Neural cell (in vitro differentiated cells): ENCODE measurements at regions not wholly inside any gene's neighbourhood (a gene's known extent, or its start where the extent isn't known, plus 50 kb on each side); places are given as distances from the start of the nearest gene placed in this dataset.

Source experiments
- EP300 ChIP-seq: fragments of 450-650 bp; conservative IDR thresholded peaks from 2 replicates; pipeline ENCODE4 v1.6.1; 2014; ENCODE audit warnings: antibody characterized with exemption, mild to moderate bottlenecking, moderate library complexity; ENCODE audit not compliant: poor library complexity, severe bottlenecking
- EZH2 ChIP-seq: fragments of 200-600, 300-800 bp; shearing (Covaris generic), sonication (generic); IDR thresholded peaks from 2 replicates; pipeline ENCODE4 v1.6.1; 2014; ENCODE audit warnings: antibody characterized with exemption, low read length, borderline replicate concordance, mild to moderate bottlenecking; ENCODE audit not compliant: insufficient read depth, poor library complexity, severe bottlenecking
- TAF1 ChIP-seq: IDR thresholded peaks from 2 replicates; pipeline ENCODE4 v1.6.1; 2012; ENCODE audit warnings: low read depth
- TF ChIP-seq, protein P1 (sequence below): fragments of 450-650 bp; IDR thresholded peaks from 2 replicates; pipeline ENCODE4 v1.5.1; 2014; ENCODE audit warnings: antibody characterized with exemption, mild to moderate bottlenecking, moderate library complexity; ENCODE audit not compliant: poor library complexity, severe bottlenecking

DNA sequence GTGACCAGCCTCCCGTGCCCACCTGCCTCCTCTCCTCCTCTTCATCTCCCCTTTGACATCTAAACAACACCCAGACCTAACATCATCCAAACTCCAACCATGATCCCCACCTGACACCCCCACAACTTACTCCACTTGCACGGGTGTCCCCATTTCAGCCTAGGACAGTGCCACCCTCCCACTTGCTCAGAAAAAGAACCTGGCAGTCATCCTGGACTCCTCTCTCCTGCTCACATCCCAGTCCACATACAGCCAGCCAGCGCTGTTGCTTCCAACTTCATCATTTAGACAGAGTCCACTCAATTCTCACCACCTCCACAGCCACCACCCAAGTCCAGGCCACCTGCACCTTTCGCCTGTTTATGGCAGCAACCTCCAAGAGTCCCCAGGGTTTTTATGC is 485.7 kb downstream of the MN1 start:
- TF ChIP-seq, protein P1, sequence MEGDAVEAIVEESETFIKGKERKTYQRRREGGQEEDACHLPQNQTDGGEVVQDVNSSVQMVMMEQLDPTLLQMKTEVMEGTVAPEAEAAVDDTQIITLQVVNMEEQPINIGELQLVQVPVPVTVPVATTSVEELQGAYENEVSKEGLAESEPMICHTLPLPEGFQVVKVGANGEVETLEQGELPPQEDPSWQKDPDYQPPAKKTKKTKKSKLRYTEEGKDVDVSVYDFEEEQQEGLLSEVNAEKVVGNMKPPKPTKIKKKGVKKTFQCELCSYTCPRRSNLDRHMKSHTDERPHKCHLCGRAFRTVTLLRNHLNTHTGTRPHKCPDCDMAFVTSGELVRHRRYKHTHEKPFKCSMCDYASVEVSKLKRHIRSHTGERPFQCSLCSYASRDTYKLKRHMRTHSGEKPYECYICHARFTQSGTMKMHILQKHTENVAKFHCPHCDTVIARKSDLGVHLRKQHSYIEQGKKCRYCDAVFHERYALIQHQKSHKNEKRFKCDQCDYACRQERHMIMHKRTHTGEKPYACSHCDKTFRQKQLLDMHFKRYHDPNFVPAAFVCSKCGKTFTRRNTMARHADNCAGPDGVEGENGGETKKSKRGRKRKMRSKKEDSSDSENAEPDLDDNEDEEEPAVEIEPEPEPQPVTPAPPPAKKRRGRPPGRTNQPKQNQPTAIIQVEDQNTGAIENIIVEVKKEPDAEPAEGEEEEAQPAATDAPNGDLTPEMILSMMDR = no peak
- TF ChIP-seq EP300 (no peak), EZH2 (no peak), TAF1 (no peak)
